HG03571 (cell line): ENCODE measurements at regions not wholly inside any gene's neighbourhood (a gene's known extent, or its start where the extent isn't known, plus 50 kb on each side); places are given as distances from the start of the nearest gene placed in this dataset.
"Not testable (repeated sequence)": the region's sequence is repeated elsewhere in the genome, so short reads cannot be mapped to it uniquely, and the experiment has no call there.

ENCODE experiments used
- ATAC-seq: cut with Tn5 transposase; IDR thresholded peaks from one replicate; pipeline ENCODE4 v1.9.1; 2021; ENCODE audit not compliant: unreplicated experiment

DNA sequence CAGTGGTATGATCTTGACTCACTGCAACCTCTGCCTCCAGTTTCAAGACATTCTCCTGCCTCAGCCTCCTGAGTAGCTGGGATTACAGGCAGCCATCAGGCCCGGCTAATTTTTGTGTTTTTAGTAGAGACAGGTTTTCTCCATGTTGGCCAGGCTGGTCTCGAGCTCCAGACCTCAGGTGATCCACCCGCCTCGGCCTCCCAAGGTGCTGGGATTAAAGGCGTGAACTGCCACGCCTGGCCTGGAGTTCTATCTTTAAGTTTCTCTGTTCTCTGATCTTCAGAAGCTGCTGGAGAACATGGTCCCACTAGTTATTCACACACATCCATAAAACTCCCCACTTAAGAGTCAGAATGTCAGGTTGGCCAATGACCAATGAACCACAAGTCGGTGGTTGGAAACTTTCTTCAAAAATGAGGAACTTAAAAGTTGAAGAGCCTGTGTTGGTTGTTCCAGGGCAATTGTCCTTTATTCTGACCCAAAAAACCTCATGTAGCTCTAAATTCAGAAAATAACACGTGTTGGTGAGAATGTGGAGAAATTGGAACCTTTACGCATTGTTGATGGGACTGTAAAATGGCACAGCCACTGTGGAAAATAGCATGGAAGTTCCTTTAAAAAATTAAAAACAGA, 55.9 kb upstream of the PIK3CB start:
- peak; percentile 74 for ATAC-seq

DNA sequence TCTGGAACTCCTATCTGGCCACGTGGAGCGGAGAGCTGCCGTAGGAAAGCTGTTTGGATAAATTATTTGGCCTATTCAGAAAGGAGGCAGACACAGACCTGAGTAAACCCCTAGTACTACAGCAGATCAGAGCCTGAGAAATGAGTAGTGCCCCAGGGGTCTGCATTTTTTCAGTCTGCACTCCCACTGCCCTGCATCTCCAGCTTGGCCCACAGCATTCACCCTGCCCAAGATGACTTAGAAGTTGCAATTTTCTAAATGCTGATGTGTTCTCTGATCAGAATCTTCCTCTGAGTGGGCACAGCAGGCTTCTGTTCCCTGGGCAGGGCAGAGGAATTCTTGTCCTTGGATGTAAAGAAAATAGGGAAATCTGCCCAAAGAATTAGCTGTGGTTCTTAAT, 55.1 kb upstream of the PIK3CB start:
- ATAC-seq: no peak

GRCh38 chr3:138888560-138888959, 53.8 kb upstream of the PIK3CB start:
- no peak for ATAC-seq

DNA sequence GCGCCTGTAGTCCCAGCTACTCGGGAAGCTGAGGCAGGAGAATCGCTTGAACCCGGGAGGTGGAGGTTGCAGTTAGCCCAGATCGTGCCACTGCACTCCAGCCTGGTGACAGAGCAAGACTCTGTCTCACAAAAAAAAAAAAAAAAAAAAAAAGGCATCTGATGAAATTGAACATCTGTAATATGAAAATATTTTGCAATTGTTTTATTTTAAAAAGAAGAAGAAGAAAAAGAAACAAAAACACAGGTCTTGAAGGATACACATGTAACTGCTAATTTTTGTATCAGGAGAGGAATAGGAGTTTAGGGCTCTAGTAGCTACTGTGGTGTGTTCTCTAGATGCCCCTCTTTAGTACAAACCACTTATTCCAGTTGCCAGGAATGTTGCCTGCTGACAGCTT, 51.4 kb upstream of the PIK3CB start:
- ATAC-seq: not testable (repeated sequence)
